NCI-H1417 (cell line): ENCODE measurements at regions not wholly inside any gene's neighbourhood (a gene's known extent, or its start where the extent isn't known, plus 50 kb on each side); places are given as distances from the start of the nearest gene placed in this dataset.

ENCODE experiments used
- DNase-seq, 3 experiments: peaks; one replicate each; lab custom pipeline; 2025; lab: John Stamatoyannopoulos, UW

GRCh38 chr1:47574451-47575165 lies 136.8 kb downstream of the FOXD2 start:
- no peak for DNase-seq

GRCh38 chr1:47575855-47576757 lies 138.3 kb downstream of the FOXD2 start:
- DNase-seq: no peak

- DNase-seq: no peak
These were observed 138.9 kb downstream of the FOXD2 start for GRCh38 chr1:47576758-47577115.

- DNase-seq: no peak
These were observed 139.6 kb downstream of the FOXD2 start for GRCh38 chr1:47577303-47578025.

GRCh38 chr1:47578026-47578720 lies 140.3 kb downstream of the FOXD2 start:
- no peak for DNase-seq

- peak in 1 of 3 experiments; percentile 13 for DNase-seq
These were observed 141.0 kb downstream of the FOXD2 start for GRCh38 chr1:47578721-47579419.

- DNase-seq: no peak
These were observed 142.0 kb downstream of the FOXD2 start for GRCh38 chr1:47579809-47580208.

GRCh38 chr1:47580451-47580995 lies 142.7 kb downstream of the FOXD2 start:
- no peak for DNase-seq

- DNase-seq: no peak
These were observed 145.2 kb downstream of the FOXD2 start for GRCh38 chr1:47582891-47583608.

GRCh38 chr1:47584249-47584648 lies 146.4 kb downstream of the FOXD2 start:
- DNase-seq: no peak

GRCh38 chr1:47585141-47585902 lies 147.5 kb downstream of the FOXD2 start:
- DNase-seq: no peak

- peak in 1 of 3 experiments; percentile 22 for DNase-seq
These were observed 150.2 kb downstream of the FOXD2 start for GRCh38 chr1:47587891-47588582.

- no peak for DNase-seq
These were observed 152.8 kb downstream of the FOXD2 start for GRCh38 chr1:47590523-47591225.

- DNase-seq: no peak
These were observed 154.0 kb downstream of the FOXD2 start for GRCh38 chr1:47591801-47592200.

- peak in 2 of 3 experiments; percentile 47 to 88 for DNase-seq
These were observed 154.6 kb downstream of the FOXD2 start for GRCh38 chr1:47592296-47593012.

GRCh38 chr1:47593013-47593568 lies 155.2 kb downstream of the FOXD2 start:
- DNase-seq: peak in 1 of 3 experiments; percentile 75

GRCh38 chr1:47593598-47594285 lies 155.9 kb downstream of the FOXD2 start:
- DNase-seq: no peak
